IPS-NIHi7 (cell line): ENCODE measurements at regions not wholly inside any gene's neighbourhood (a gene's known extent, or its start where the extent isn't known, plus 50 kb on each side); places are given as distances from the start of the nearest gene placed in this dataset.

Experiments
- DNase-seq: peaks from one replicate; pipeline ENCODE4 v3.0.0; 2012; ENCODE audit warnings: mixed read lengths; ENCODE audit errors: extremely low spot score

- DNase-seq: no peak
Measured at GRCh38 chr11:96894587-96894986, 504.8 kb downstream of the JRKL start.

DNA sequence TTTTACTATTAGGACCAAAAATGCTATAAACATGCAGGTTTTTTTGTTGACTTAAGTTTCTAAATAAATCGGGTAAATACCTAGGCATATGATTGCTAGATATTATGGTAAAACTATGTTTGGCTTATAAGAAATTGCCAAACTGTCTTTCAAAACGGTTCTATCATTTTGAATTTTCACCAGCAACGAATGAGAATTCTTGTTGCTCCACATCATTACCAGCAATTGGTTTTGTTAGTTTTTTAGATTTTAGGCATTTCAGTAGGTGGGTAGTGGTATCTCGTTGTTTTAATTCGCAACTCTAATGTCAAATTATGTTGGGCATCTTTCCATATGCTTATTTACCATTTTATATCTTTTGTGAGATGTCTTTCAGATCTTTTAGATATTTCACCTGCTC lies 510.2 kb downstream of the JRKL start:
- DNase-seq: no peak

DNA sequence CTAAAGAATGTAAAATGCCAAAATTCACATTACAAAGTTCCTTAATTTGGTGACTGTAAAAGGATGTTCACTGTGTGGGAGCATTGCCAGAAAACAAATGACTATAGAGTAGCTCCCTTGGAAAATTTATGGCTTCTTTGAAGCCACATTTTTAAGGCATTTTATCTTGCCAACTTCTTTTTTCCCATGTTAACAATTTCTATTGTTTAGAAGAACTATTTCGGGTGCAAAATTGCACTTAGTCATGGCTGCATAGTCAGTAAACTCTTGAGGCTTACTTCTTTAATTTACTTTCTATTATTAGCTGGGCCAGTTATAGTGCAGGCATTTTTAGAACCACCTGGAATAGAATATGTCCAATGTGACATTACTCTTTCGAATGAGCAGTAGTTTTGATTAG lies 515.3 kb downstream of the JRKL start:
- DNase-seq: no peak

- no peak for DNase-seq
Measured at GRCh38 chr11:96905663-96906062, 515.9 kb downstream of the JRKL start.

- no peak for DNase-seq
Measured at GRCh38 chr11:96906476-96906875, 516.7 kb downstream of the JRKL start.

- DNase-seq: no peak
Measured at GRCh38 chr11:96925862-96926261, 536.0 kb downstream of the JRKL start.

- no peak for DNase-seq
Measured at GRCh38 chr11:96940227-96940626, 550.4 kb downstream of the JRKL start.

GRCh38 chr11:96942855-96943254 lies 553.0 kb downstream of the JRKL start:
- no peak for DNase-seq

GRCh38 chr11:96943970-96944369 lies 554.2 kb downstream of the JRKL start:
- DNase-seq: no peak

DNA sequence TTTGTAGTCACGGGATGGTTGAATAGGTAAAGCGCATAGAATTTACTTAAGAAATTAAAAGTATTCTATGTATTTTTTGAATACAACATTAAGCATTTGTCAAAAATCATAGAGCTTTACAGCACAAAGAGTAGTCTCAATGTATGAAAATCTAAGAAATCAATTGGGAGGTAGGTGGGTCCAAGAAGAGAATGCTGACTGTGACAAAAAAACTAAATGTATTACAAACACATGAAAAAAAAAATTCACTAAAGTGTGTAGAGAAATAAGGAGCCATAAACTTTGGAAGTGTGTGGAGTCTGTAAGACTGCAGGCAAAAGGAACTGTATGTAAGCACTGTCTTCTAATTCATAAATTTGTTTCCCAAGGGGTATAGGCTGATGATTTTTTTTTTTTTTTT lies 558.3 kb downstream of the JRKL start:
- no peak for DNase-seq

DNA sequence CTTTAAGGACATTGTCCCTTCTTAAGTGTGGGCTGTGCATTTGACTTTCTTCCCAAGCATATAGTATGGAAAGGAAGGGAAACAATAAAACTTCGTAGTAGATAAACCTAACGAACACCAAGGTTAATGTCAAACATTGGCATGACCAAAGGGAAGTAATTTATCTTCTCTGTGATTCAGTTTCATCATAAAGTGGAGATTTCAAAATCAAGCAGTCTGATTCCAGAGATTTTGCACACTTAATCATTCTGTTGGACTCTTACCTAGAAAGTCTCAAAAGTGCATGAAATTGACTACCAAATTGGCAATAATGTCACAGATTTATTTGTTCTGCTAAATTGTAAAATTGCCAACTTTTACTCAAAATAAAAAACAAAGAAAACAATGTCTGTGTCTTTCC lies 559.7 kb downstream of the JRKL start:
- no peak for DNase-seq

- DNase-seq: no peak
Measured at GRCh38 chr11:96954587-96955242, 564.9 kb downstream of the JRKL start.

- no peak for DNase-seq
Measured at GRCh38 chr11:96960476-96960875, 570.7 kb downstream of the JRKL start.

- no peak for DNase-seq
Measured at GRCh38 chr11:96960926-96961325, 571.1 kb downstream of the JRKL start.

GRCh38 chr11:96961931-96962330 lies 572.1 kb downstream of the JRKL start:
- peak; percentile 10 for DNase-seq

- DNase-seq: no peak
Measured at GRCh38 chr11:96963375-96963774, 573.6 kb downstream of the JRKL start.

- DNase-seq: no peak
Measured at GRCh38 chr11:96964661-96965060, 574.8 kb downstream of the JRKL start.

DNA sequence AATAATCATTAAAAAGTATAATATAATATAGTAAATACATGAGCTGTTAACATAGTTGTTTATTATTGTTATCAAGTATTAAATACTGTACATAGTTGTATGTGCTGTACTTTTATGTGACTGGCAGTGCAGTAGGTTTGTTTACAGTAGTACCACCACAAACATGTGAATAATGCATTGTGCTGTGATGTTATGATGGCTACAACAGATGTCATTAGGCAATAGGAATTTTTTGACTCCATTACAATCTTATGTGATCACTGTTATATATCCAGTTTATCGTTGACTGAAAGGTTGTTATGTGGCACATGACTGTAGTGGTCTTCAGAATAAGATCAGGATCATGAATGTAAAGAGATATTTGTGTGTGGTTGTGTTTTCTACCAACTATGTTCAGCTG lies 577.8 kb downstream of the JRKL start:
- no peak for DNase-seq

DNA sequence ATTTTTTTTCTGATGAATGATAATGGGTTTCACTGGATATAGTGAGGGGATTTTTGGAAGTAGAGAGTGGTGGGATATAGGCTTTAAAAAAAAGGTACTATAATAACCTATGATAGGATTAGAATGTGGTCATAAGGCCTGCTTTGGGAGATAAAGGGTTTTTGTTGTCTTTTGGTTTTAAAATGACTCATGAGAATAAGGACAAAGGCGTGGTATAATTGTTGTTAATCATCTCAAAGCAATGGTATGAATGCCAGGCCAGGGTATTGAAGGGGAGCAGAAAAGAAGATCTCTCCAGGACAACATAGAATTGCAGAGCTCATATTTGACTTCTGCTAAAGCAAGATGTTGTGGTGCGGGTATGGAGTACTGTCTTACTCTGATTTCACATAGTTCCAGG lies 579.4 kb downstream of the JRKL start:
- DNase-seq: no peak

DNA sequence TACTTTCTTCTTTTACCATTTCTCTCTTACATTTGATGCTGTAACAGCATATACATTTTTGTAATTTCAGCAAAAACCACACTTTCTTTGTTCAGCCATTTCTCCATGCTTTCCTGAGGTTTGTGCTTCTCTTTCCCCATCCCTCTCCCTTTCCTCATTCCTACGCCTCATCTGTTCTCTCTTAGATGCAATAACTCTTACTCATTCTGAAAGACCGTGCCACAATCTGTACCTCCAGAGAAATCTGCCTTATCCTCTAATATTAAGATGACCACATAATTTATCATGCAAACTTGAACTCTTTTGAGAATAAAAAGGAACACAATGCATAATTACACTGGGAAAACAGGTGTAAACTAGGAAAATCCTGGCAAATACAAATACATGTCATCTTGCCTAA lies 588.9 kb downstream of the JRKL start:
- DNase-seq: no peak

GRCh38 chr11:96986516-96986915 lies 596.7 kb downstream of the JRKL start:
- DNase-seq: no peak

DNA sequence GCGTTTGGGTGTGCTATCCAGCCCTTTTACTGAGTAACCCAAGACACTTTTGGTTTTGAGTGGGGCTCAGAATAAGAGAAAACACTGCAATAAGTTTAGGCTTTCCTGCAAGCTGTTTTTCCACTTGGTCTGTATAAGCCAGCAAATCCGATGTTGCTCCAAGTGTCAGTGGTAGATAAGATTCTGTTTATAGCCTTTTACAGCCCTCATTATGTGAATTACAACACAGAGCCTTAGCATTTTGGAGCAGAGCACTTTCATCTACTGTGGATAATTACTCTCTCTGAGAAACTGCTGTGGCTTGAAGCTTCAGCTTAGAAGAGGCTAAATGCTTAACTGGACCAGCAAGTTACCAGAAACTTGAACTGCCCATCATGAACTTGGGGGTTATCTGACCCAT lies 601.1 kb downstream of the JRKL start:
- DNase-seq: no peak

- DNase-seq: no peak
Measured at GRCh38 chr11:97000481-97000880, 610.7 kb downstream of the JRKL start.

- no peak for DNase-seq
Measured at GRCh38 chr11:97007283-97007682, 617.5 kb downstream of the JRKL start.
